Endothelial cell of umbilical vein (primary cell): ENCODE measurements at regions not wholly inside any gene's neighbourhood (a gene's known extent, or its start where the extent isn't known, plus 50 kb on each side); places are given as distances from the start of the nearest gene placed in this dataset.

Experiments
- BruUV-seq: library from RNA; stranded (reverse); fragments of 400-500 nt; replicated peaks from 2 replicates; lab custom pipeline; 2021; lab: Mats Ljungman, UMichigan
- CTCF ChIA-PET: fragments of 300-600, 350-600 bp; sonication (Branson Sonifier 250); formaldehyde crosslinking; loops from one replicate; lab custom pipeline; 2021; ENCODE audit warnings: antibody characterized with exemption, inconsistent platforms; lab: Charles Lee
- POLR2A ChIA-PET: fragments of 300-600, 350-600 bp; sonication (Branson Sonifier 250); formaldehyde crosslinking; loops from one replicate; lab custom pipeline; 2021; ENCODE audit warnings: antibody characterized with exemption, inconsistent platforms; lab: Charles Lee
- DNase-seq: peaks from one replicate; pipeline ENCODE4 v3.0.0-alpha.2; 2011; ENCODE audit warnings: low read depth, low spot score
- FAIRE-seq: peaks from 2 replicates; lab custom pipeline; 2011; peaks lifted over from hg19 to GRCh38; lab: Jason Lieb, UNC
- H2AFZ ChIP-seq: 2 replicates; pipeline ENCODE4 v1.6.0; 2012; ENCODE audit warnings: low read depth, low read length, control low read depth, inconsistent platforms
- H3K27ac ChIP-seq: 2 replicates; pipeline ENCODE4 v1.5.1; 2011; ENCODE audit warnings: low read depth, mild to moderate bottlenecking, control low read depth, low read length, moderate library complexity; ENCODE audit not compliant: insufficient read depth
- H3K27me3 ChIP-seq, 2 experiments: 2 replicates each; pipeline versions ENCODE4 v1.6.0 to v1.6.1; 2011; ENCODE audit warnings: low read length in 2 of 2, mixed read lengths in 1 of 2; ENCODE audit not compliant: control insufficient read depth in 2 of 2, insufficient read depth in 2 of 2
- H3K36me3 ChIP-seq, 2 experiments: 2 replicates in 1 of 2; 3 replicates in 1 of 2; pipeline ENCODE4 v1.5.1; 2011; ENCODE audit warnings: low read length in 2 of 2, mild to moderate bottlenecking in 1 of 2, moderate library complexity in 1 of 2; ENCODE audit not compliant: control insufficient read depth in 2 of 2, insufficient read depth in 2 of 2; ENCODE audit errors: extremely low read depth in 1 of 2
- H3K4me1 ChIP-seq: 3 replicates; pipeline ENCODE4 v1.5.1; 2011; ENCODE audit warnings: mild to moderate bottlenecking, low read length; ENCODE audit not compliant: control insufficient read depth, insufficient read depth; ENCODE audit errors: extremely low read depth
- H3K4me2 ChIP-seq: 2 replicates; pipeline ENCODE4 v1.6.1; 2011; ENCODE audit warnings: low read length, control low read depth, mixed read lengths; ENCODE audit not compliant: insufficient read depth
- H3K4me3 ChIP-seq, 3 experiments: fragments of 200-600 bp in 1 of 3; sonication (generic), shearing (Covaris generic) in 1 of 3; replicated peaks in 1 of 3; 2 replicates each; pipeline ENCODE4 v1.5.1; 2011 to 2016; ENCODE audit warnings: control low read depth in 3 of 3, low read length in 3 of 3, mild to moderate bottlenecking in 2 of 3, inconsistent platforms in 1 of 3, low read depth in 1 of 3, moderate library complexity in 1 of 3; ENCODE audit not compliant: insufficient read depth in 1 of 3
- H3K79me2 ChIP-seq: 2 replicates; pipeline ENCODE4 v1.6.0; 2012; ENCODE audit warnings: low read length, inconsistent platforms; ENCODE audit not compliant: control insufficient read depth, insufficient read depth
- H3K9ac ChIP-seq: replicated peaks from 2 replicates; pipeline ENCODE3; 2011; ENCODE audit warnings: low read length, control low read depth; ENCODE audit not compliant: insufficient read depth; ENCODE audit errors: extremely low read depth
- H3K9me1 ChIP-seq: replicated peaks from 3 replicates; pipeline ENCODE4 v1.6.0; 2011; ENCODE audit warnings: mild to moderate bottlenecking, low read length; ENCODE audit not compliant: control insufficient read depth, insufficient read depth; ENCODE audit errors: extremely low read depth
- H3K9me3 ChIP-seq: replicated peaks from 2 replicates; pipeline ENCODE4 v1.5.1; 2012; ENCODE audit warnings: low read length, inconsistent platforms; ENCODE audit not compliant: control insufficient read depth, insufficient read depth
- H4K20me1 ChIP-seq: replicated peaks from 2 replicates; pipeline ENCODE3; 2011; ENCODE audit warnings: mild to moderate bottlenecking, low read length; ENCODE audit not compliant: control insufficient read depth, insufficient read depth; ENCODE audit errors: extremely low read depth
- EZH2 ChIP-seq: IDR thresholded peaks from 2 replicates; pipeline ENCODE4 v1.6.1; 2012; ENCODE audit warnings: borderline replicate concordance, low read depth, mild to moderate bottlenecking, moderate library complexity, low read length, inconsistent platforms; ENCODE audit not compliant: severe bottlenecking
- FOS ChIP-seq: IDR thresholded peaks from 2 replicates; pipeline ENCODE4 v1.6.1; 2011; ENCODE audit warnings: mild to moderate bottlenecking, low read length, moderate library complexity, borderline replicate concordance; ENCODE audit not compliant: insufficient read depth
- GATA2 ChIP-seq: IDR thresholded peaks from 2 replicates; pipeline ENCODE4 v1.7.0; 2011; ENCODE audit warnings: low read depth, mild to moderate bottlenecking, moderate library complexity, mixed read lengths, low read length; ENCODE audit not compliant: insufficient read length, insufficient read depth
- JUN ChIP-seq: IDR thresholded peaks from 2 replicates; pipeline ENCODE4 v1.6.1; 2011; ENCODE audit warnings: borderline replicate concordance, low read depth; ENCODE audit not compliant: insufficient read length, insufficient read depth
- MYC ChIP-seq: IDR thresholded peaks from one replicate; pipeline ENCODE4 v1.6.1; 2011; ENCODE audit warnings: mild to moderate bottlenecking, low read depth, low read length
- POLR2A ChIP-seq: IDR thresholded peaks from 2 replicates; pipeline ENCODE4 v1.6.1; 2012; ENCODE audit warnings: low read depth, mild to moderate bottlenecking, control low read depth, low read length
- POLR2AphosphoS5 ChIP-seq: IDR thresholded peaks from 2 replicates; pipeline ENCODE4 v1.6.1; 2012; ENCODE audit warnings: low read depth, mild to moderate bottlenecking, control low read depth, low read length, moderate library complexity; ENCODE audit not compliant: insufficient read depth
- dilution Hi-C: fragments of 300-500 bp; cut with MboI; formaldehyde crosslinking; loops from one replicate; pipeline ENCODE4 v1.15.0; 2019; ENCODE audit warnings: low sequenced_read_pairs; ENCODE audit not compliant: extremely low pct_ligation_motif_present
- intact Hi-C: fragments of 100-400 bp; cut with micrococcal nuclease; formaldehyde crosslinking; loops from one replicate; pipeline ENCODE4 v1.10.0; 2022
- TF ChIP-seq, protein P1 (sequence below): IDR thresholded peaks from 2 replicates; pipeline ENCODE4 v1.6.1; 2011; ENCODE audit not compliant: insufficient read depth, insufficient read length
- TF ChIP-seq, protein P2 (sequence below), 2 donors: IDR thresholded peaks; 1 replicate in 1 of 2; 2 replicates in 1 of 2; pipeline ENCODE4 v1.5.1; 2011; ENCODE audit warnings: low read length in 2 of 2, mild to moderate bottlenecking in 2 of 2, moderate library complexity in 2 of 2, control low read depth in 1 of 2, inconsistent platforms in 1 of 2, low read depth in 1 of 2; ENCODE audit not compliant: insufficient read depth in 1 of 2; ENCODE audit errors: extremely low read depth in 1 of 2

DNA sequence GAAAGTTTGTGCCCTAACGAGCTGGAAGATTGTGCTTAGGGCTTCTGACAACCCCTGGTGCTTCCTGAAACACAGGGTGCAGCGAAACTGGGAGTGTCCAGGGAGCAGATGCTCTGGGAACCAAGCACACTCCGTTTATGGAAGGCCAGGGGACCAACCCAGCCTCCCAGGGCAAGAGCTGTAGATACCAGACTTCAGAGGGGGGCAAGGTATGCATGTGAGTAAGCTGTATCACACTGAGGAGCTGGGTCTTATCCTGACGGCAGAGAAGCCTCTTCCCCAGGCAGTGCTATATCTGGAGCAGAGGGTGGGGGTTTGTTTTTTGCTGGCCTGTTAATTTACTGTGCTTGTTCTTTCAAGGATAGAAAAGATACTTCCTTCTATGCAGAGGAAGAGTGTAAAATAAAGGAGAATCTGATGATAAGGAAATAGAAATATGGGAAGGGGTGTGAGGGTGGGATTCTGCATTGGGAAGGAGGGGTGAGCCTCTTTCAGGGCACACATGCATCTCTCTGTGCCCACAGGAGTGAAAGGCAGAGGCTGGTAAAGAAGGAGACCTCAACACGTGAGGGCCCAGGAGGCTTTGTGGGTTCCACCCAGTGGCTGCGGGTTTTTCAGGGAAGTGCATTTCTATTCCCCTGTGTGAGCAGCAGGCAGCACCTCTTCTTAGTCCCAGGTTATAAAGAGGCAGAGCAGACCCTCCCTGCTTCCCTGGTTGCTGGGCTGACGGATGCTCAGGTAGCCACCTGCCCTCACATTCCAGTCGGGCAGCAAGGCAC, 314.1 kb downstream of the TCERG1L start:
- ChIA-PET POLR2A (no interaction called here), CTCF (no interaction called here)
- H3K36me3 ChIP-seq, result no peaks in the 10 kb centered on the region
- H3K4me2 ChIP-seq, result no peak overlapping the region
- H3K9me1 ChIP-seq, result no peaks in the 10 kb centered on the region
- no peak for DNase-seq
- H3K9ac ChIP-seq, result no peak overlapping the region
- H2AFZ ChIP-seq, result no peak overlapping the region
- H3K9me3 ChIP-seq, result peaks cover 7% of the 10 kb centered on the region
- H4K20me1 ChIP-seq, result no peaks in the 10 kb centered on the region
- H3K4me3 ChIP-seq, result no peak overlapping the region
- H3K4me1 ChIP-seq, result no peaks in the 10 kb centered on the region
- H3K27ac ChIP-seq, result no peak overlapping the region
- TF ChIP-seq EZH2 (no peak), GATA2 (no peak), POLR2A (no peak), MYC (no peak), POLR2AphosphoS5 (no peak), FOS (no peak), JUN (no peak)
- TF ChIP-seq, protein P1, sequence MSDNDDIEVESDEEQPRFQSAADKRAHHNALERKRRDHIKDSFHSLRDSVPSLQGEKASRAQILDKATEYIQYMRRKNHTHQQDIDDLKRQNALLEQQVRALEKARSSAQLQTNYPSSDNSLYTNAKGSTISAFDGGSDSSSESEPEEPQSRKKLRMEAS, result no peak
- TF ChIP-seq, protein P2, sequence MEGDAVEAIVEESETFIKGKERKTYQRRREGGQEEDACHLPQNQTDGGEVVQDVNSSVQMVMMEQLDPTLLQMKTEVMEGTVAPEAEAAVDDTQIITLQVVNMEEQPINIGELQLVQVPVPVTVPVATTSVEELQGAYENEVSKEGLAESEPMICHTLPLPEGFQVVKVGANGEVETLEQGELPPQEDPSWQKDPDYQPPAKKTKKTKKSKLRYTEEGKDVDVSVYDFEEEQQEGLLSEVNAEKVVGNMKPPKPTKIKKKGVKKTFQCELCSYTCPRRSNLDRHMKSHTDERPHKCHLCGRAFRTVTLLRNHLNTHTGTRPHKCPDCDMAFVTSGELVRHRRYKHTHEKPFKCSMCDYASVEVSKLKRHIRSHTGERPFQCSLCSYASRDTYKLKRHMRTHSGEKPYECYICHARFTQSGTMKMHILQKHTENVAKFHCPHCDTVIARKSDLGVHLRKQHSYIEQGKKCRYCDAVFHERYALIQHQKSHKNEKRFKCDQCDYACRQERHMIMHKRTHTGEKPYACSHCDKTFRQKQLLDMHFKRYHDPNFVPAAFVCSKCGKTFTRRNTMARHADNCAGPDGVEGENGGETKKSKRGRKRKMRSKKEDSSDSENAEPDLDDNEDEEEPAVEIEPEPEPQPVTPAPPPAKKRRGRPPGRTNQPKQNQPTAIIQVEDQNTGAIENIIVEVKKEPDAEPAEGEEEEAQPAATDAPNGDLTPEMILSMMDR (IDR thresholded peaks at IDR 0.05; ENCODE audit: extremely low read depth in 1 of 2, insufficient read depth in 1 of 2, low read depth in 1 of 2, low read length in 2 of 2), result no peak
- no peaks in the 10 kb centered on the region for H3K27me3 ChIP-seq
- BruUV-seq, result no TSS peak
- H3K79me2 ChIP-seq, result no peaks in the 10 kb centered on the region
- intact Hi-C loops, result no loop called here
- FAIRE-seq, result no peak
- dilution Hi-C loops, result no loop called here
